ENCODE measurements at regions not wholly inside any gene's neighbourhood (a gene's known extent, or its start where the extent isn't known, plus 50 kb on each side); places are given as distances from the start of the nearest gene placed in this dataset.
"Not testable (repeated sequence)": the region's sequence is repeated elsewhere in the genome, so short reads cannot be mapped to it uniquely, and the experiment has no call there.

GRCh38 chr6:80603679-80604078, 497.2 kb downstream of the BCKDHB start:
- no peak for DNase-seq (ENCODE audit: low spot score, unreplicated experiment)
- TF ChIP-seq CTCF (IDR thresholded peaks at IDR 0.05; ENCODE audit: unreplicated experiment) = no peak
- peaks cover under 1% of the 10 kb centered on the region for H3K9me3 Mint-ChIP-seq (ENCODE audit: low read depth)

GRCh38 chr6:80594461-80594860, 488.0 kb downstream of the BCKDHB start:
- Mint-ChIP-seq H3K9me3 (ENCODE audit: low read depth) (peaks cover 5% of the 10 kb centered on the region), H3K4me3 (ENCODE audit: low read depth) (no peak overlapping the region), H3K27ac (no peak overlapping the region), H3K4me1 (ENCODE audit: low read depth) (no peaks in the 10 kb centered on the region), H3K36me3 (ENCODE audit: insufficient read depth) (no peaks in the 10 kb centered on the region), H3K27me3 (no peaks in the 10 kb centered on the region)
- no peak for DNase-seq (ENCODE audit: low spot score, unreplicated experiment)
- no peak for TF ChIP-seq CTCF (IDR thresholded peaks at IDR 0.05; ENCODE audit: unreplicated experiment)

More at GRCh38 chr6:80603679-80604078, 497.2 kb downstream of the BCKDHB start:
- H3K27me3 Mint-ChIP-seq = no peaks in the 10 kb centered on the region
- no peak overlapping the region for H3K4me3 Mint-ChIP-seq (ENCODE audit: low read depth)
- peaks cover 3% of the 10 kb centered on the region for H3K4me1 Mint-ChIP-seq (ENCODE audit: low read depth)
- H3K27ac Mint-ChIP-seq = no peak overlapping the region
- H3K36me3 Mint-ChIP-seq (ENCODE audit: insufficient read depth) = no peaks in the 10 kb centered on the region

- TF ChIP-seq CTCF (IDR thresholded peaks at IDR 0.05; ENCODE audit: unreplicated experiment) = no peak
- DNase-seq (ENCODE audit: low spot score, unreplicated experiment) = no peak
- H3K4me3 Mint-ChIP-seq (ENCODE audit: low read depth) = no peak overlapping the region
- H3K4me1 Mint-ChIP-seq (ENCODE audit: low read depth) = no peaks in the 10 kb centered on the region
- no peaks in the 10 kb centered on the region for H3K36me3 Mint-ChIP-seq (ENCODE audit: insufficient read depth)
- H3K9me3 Mint-ChIP-seq (ENCODE audit: low read depth) = peaks cover 4% of the 10 kb centered on the region
- H3K27ac Mint-ChIP-seq = no peak overlapping the region
- H3K27me3 Mint-ChIP-seq = no peaks in the 10 kb centered on the region
Observed at GRCh38 chr6:80592436-80592835, 486.0 kb downstream of the BCKDHB start.

GRCh38 chr6:80586242-80586641, 479.8 kb downstream of the BCKDHB start:
- H3K4me3 Mint-ChIP-seq (ENCODE audit: low read depth) = no peak overlapping the region
- no peaks in the 10 kb centered on the region for H3K27me3 Mint-ChIP-seq
- no peaks in the 10 kb centered on the region for H3K4me1 Mint-ChIP-seq (ENCODE audit: low read depth)
- H3K9me3 Mint-ChIP-seq (ENCODE audit: low read depth) = peaks cover 21% of the 10 kb centered on the region
- H3K27ac Mint-ChIP-seq = no peak overlapping the region
- no peak for DNase-seq (ENCODE audit: low spot score, unreplicated experiment)
- TF ChIP-seq CTCF (IDR thresholded peaks at IDR 0.05; ENCODE audit: unreplicated experiment) = no peak
- H3K36me3 Mint-ChIP-seq (ENCODE audit: insufficient read depth) = no peaks in the 10 kb centered on the region

- Mint-ChIP-seq H3K4me3 (ENCODE audit: low read depth) (no peak overlapping the region), H3K36me3 (ENCODE audit: insufficient read depth) (no peaks in the 10 kb centered on the region), H3K27ac (no peak overlapping the region), H3K27me3 (no peaks in the 10 kb centered on the region), H3K9me3 (ENCODE audit: low read depth) (no peaks in the 10 kb centered on the region), H3K4me1 (ENCODE audit: low read depth) (peaks cover 2% of the 10 kb centered on the region)
- TF ChIP-seq CTCF (IDR thresholded peaks at IDR 0.05; ENCODE audit: unreplicated experiment) = no peak
- no peak for DNase-seq (ENCODE audit: low spot score, unreplicated experiment)
Observed at GRCh38 chr6:80579391-80580023, 473.0 kb downstream of the BCKDHB start.

- not testable (repeated sequence) for H3K4me3 Mint-ChIP-seq (ENCODE audit: low read depth); DNase-seq (ENCODE audit: low spot score, unreplicated experiment); H3K27me3 Mint-ChIP-seq; H3K9me3 Mint-ChIP-seq (ENCODE audit: low read depth); H3K36me3 Mint-ChIP-seq (ENCODE audit: insufficient read depth); H3K27ac Mint-ChIP-seq; H3K4me1 Mint-ChIP-seq (ENCODE audit: low read depth)
Observed at GRCh38 chr6:80573320-80573719, 466.8 kb downstream of the BCKDHB start.
